Left cardiac atrium (tissue), 4 donors: ENCODE measurements at regions not wholly inside any gene's neighbourhood (a gene's known extent, or its start where the extent isn't known, plus 50 kb on each side); places are given as distances from the start of the nearest gene placed in this dataset.

ENCODE experiments used
- ATAC-seq, 2 donors: fragments of 200-7000 bp; cut with Tn5 transposase; one replicate each; pipeline ENCODE4 v1.9.1; 2020; ENCODE audit warnings: mild to moderate bottlenecking in 2 of 2, moderate library complexity in 2 of 2
- DNase-seq: peaks from one replicate; pipeline ENCODE4 v3.0.0-alpha.2; 2020
- intact Hi-C, 2 donors: fragments of 100-400 bp; cut with DNase I; formaldehyde crosslinking; loops; one replicate each; pipeline versions ENCODE4 v1.14.1 to v1.15.1; 2022 to 2023
- donor health status: DM: no; HTN: yes; CAD: no.
- donor health status: DM: no; HTN: yes; CAD: no; lungs with severe emphysema.
- donor health status: DM: yes; HTN: yes; CAD: no.
- donor health status: Dilated cardiomyopathy.

DNA sequence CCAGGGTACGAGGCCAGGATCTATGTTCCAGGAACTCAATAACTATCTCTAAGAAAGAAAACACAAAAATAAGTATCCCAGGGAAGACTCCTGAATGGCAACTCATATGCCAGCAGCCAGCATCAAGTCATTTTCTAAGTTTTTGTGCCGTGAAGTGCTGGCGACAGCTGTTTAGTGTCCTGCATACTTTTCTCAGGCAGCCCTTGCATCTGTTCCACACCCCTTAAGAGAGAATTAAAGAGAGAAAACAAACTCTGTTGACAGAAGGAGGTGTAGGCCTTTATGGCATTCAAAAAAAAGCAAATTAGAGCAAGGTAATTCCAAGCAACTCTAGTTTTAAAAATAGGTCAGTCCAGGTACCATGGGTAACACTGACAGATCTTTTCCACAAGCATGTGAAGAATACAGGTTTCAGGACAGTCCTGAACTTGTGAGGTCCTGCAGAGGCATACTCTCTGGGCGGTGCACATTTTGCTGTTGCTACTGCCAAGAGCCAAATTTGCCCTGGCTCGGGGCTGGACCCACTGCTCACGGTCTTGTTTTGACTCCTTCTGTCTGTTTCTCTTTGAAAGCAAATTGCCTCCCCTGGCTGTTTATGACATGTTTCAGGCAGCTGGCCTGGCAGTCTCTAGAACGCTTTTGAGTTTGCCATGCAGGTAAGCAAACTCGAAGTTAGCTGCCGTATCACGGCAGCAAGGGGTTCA, 252.1 kb upstream of the ADAMTS9 start:
- DNase-seq (no peak), ATAC-seq (no peak)
- intact Hi-C loops: no loop called here

DNA sequence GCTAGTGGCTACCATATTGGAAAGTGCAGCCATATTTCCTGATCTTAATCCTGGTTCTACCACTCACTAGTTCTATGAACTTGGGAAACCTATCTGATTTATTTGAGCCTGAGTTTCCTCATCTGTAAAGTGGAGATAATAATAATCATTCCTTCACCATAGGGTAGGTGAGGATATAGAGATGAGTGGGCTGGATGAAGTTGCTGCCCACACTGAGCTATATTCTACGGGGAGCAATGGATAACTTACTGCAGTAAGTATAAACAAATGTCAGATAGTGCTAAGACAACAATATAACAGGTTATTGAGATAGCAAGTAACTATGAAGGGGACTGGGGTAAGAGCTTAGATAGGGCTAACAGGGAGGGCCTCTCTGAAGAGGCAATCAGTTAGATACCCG, 251.5 kb upstream of the ADAMTS9 start:
- DNase-seq (no peak), ATAC-seq (no peak)
- intact Hi-C loops: no loop called here

DNA sequence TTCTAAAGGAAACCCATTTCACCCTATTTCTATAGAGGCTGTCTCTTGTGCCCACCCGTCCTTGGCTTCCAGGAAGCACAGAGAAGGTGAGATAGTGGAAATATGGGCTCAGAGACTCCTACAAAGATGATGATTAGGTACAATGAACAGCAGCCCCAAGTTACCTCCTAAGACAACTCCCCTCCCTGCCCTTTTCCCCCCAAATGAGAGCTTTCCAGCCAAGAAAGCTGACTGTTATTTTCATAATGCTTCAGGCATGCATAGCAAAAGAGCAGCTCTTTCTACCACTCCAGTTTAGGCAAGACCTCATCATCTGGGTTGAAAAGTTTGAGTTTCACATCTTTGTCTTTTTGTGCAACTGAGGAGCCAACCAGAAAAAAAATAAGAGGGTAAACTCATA, 248.8 kb upstream of the ADAMTS9 start:
- ATAC-seq (peak in 1 of 2 donors; percentile 81), DNase-seq (no peak)
- intact Hi-C loops: no loop called here

DNA sequence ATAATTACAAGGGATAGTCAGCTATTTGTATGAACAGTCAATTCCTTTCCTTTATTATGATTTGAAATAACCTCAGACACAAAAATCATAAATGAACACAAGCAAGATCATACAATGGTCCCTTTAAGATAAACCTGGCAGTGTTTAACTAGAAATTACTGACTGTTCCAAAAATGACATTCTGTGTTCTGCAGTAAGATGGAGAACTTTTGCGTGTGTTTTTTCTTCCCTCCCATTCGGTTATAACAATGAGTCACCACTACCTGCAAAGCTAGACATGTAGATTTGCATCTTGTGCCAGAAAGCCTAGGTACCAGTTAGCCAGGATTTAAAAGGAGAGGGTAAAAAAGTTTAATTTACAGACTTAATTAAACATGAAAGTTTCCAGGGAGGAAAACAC, 248.2 kb upstream of the ADAMTS9 start:
- ATAC-seq (peak in 1 of 2 donors; percentile 64), DNase-seq (no peak)
- intact Hi-C loops: no loop called here

DNA sequence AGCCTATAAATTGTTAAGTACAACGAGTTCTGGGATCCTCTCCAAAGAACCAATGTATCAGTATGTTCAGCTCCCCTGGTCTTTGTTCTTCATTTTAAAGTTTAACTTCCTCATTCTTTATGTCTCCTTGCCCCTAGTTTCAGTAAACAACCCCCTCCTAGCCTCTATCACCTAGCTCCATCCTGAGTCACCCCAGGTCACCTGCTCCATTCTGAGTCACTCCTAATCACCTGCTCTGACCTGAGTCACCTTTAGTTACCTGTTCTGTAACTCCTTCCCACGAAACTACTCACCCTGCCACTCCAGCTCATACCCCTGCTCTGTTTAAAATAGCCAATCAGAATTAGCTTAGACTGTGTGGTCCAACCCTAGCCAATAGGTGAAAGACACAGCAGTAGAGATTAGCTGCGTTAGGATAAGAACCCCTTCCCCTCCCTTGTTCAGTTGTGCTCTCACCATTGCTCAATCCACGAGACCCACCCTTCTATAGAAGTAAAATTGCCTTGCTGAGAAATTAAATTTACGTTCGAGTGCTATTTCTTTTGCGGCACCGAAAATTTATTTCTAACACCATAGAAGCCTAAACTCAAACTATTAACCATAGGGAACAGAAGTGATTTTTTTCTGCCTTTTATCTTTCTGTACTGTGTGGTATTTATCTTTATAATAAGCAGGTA, 245.0 kb upstream of the ADAMTS9 start:
- intact Hi-C loops: no loop called here
- DNase-seq: no peak
- no peak for ATAC-seq

DNA sequence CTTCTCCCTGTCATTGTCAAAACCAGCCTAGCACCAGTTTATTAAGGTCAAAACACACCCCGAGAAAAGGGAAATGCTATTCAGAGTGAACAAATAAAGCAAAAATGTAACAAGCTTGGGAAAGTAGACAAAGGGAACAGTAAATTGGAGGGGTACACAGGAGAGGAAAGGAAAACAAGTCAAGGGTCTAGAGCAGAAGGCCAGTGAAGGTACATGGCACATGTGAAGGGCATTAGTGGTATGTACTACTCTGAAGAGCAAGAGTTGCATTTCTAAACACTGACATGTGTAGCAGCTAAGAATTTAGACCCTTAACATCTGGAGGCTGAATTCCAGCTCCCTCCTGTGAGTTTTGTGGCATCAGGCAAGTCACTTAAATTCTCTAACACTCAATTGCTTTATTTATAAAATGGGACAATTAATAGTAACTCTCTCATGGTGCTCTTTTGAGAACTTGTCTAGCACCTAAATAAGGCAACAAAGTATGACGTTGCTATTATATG, 244.3 kb upstream of the ADAMTS9 start:
- intact Hi-C loops: no loop called here

DNA sequence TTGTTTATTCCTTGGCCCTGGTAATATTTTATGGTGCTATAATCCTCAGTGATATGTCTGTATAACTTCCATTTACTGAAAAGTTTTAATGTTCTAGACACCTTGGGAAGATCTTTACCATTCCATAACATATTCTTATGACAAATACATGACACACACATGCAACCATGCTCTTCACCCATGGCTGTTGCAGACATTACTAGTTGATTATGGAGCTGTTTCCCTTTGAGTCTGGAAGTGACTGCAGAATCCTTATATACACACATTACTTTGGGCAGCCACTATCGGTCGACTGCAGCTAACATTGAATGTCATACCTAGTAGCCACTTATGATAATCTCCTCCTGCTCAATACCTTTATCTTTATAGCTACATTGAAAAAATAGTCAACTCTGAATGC, 243.1 kb upstream of the ADAMTS9 start:
- DNase-seq (no peak), ATAC-seq (no peak)
- intact Hi-C loops: no loop called here

More for the DNA sequence above, 244.3 kb upstream of the ADAMTS9 start:
- no peak for ATAC-seq
- no peak for DNase-seq

DNA sequence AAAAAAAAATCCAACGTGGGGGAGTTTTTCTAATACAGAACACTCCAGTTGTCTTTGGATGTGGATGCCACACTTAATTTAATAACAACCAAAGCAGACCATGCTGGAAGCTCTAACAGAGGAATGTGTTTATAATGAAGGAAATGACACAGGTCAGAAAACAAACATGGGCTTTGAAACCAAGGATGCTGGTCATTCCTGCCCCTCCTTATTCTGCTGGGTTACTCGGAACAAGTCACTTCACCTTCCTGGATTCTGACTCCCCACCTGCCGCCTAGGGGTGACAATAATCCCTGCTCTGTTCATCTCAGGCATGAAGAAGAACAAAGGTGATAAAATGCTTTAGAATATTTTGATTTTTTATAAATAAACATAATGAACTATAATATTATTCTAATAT, 240.9 kb upstream of the ADAMTS9 start:
- ATAC-seq (no peak), DNase-seq (no peak)
- intact Hi-C loops: no loop called here

DNA sequence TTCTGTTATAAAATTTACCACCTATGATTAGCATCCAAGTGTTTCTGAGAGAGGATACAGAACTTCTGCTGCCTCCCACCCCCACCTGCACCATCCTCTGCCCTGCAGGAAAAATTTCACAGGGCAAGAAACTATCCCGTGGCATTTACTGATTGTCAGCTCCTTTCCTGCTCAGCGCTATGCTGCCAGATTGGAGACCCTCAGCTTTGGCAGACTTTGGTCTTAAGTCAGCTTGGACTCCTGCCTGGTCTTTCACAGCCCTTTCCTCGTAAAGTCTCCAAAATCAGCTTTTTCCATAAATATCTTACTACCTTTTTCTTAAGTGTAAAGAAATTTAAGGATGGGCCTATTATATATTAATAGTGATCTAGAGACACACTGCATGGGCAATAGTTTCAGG, 239.9 kb upstream of the ADAMTS9 start:
- intact Hi-C loops: no loop called here
- no peak for DNase-seq
- no peak for ATAC-seq

DNA sequence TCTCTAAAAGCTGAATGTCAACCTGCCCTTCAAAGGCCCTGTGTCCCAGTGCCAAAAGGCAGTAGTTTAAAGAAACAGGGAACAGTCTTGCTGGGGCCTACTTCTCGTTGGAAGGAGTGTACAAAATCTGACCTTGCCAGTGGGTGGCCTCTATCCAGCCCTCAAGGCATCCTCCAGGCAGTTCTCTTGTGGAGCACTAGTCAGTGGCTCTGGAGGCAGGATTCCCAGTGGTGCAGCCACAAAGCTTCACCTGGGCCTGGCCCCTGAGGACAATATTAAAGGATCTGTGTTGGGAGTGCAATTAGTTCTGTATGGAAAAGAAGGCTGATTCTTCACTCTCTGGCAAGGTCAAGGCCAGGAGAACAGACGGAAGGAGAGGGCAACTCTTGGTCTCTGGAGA, 237.8 kb upstream of the ADAMTS9 start:
- ATAC-seq: no peak
- intact Hi-C loops: no loop called here

DNA sequence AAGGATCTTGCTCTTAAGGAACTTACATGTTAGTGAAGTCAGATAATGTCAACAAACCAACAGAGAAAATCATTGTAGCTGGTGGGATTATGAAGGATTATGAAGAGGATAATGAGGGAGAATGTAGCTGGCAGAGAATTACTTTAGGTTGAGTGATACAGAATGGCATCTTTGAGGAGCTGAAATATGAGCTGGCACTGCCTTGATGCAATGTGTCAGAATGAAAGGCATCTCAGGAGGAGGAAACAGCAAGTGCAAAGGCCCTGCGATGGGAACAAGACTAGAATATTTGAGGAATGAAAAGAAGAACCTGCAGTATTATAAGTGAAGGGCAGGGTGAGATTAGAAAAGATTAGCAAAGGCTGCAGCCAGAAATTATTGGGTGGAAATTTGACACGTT, 237.2 kb upstream of the ADAMTS9 start:
- no peak for DNase-seq
- no peak for ATAC-seq
- intact Hi-C loops: no loop called here

More for the DNA sequence above, 237.8 kb upstream of the ADAMTS9 start:
- DNase-seq: no peak

DNA sequence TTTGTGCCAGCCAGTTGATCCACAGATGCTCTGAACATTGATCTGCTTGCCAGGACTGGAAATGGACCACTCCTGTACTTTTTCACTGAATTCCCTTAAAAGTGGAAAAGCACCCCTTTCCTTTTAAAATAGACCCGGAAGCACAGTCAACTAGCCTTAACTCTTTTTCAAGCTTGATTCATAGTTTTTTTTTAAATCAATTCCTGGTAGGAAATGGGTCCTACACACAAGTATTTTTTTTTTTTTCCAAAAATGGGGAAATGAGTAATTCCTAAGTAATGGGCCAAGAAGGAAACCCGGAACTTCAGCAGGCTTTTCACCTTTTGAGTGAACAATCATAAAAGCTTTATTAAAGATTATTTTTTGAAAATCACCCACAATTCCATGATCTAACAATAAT, 234.4 kb upstream of the ADAMTS9 start:
- no peak for ATAC-seq
- intact Hi-C loops: no loop called here
- DNase-seq: no peak

DNA sequence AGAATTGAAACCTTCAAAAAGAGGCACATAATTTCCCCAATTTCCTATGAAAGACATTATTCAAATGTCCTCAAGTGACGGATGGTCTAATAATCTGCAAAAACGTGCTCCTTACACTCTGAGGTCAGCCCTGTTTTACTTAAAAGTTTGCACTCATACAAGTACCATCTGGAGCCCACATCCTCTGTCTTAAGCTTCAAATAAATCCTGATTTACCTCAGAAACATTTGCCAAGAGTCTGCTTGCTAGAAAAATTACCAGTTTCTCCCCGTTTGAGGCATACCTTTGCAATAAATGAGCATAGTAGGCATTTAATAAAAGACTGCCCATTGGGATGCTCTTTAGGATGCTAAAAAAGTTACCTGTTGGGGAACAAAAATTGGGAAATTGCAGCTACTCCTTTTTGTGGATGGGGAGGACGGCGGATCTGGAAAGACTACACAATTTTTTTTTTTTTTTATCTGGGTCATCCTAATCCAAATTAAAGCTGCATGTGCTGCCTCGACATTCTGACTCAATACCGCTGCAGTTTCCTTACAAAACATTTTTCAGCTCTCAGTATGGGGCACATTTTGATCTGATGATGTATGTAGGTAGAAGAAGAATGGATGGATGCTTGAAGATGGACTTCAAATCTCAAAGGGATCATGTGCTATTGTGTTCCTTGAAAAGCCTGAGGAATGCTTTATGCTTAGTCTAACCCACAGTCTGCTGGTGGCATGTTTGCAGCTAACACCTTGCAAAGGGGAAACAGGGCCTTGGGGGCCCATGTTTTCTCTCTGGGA, 233.7 kb upstream of the ADAMTS9 start:
- intact Hi-C loops: no loop called here
- ATAC-seq (no peak), DNase-seq (no peak)

DNA sequence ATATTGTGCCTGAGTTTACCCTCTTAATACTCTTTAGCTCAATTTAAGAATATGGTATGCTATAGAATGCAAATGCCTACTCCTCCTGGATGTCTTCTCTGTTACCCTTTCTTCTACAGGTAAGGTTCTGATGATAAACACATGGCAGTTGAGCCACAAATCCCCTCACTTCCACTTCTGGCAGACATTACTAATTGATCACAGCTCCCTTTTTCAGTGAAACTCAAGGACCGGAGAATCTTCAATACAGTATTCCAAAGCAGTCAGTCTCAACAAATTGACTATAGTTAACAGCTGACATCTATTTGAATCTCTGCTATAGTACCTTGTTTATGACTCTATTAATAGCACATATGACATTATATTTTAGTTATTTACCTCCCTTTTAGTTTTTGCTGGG, 232.1 kb upstream of the ADAMTS9 start:
- ATAC-seq (no peak), DNase-seq (no peak)
- intact Hi-C loops: no loop called here

DNA sequence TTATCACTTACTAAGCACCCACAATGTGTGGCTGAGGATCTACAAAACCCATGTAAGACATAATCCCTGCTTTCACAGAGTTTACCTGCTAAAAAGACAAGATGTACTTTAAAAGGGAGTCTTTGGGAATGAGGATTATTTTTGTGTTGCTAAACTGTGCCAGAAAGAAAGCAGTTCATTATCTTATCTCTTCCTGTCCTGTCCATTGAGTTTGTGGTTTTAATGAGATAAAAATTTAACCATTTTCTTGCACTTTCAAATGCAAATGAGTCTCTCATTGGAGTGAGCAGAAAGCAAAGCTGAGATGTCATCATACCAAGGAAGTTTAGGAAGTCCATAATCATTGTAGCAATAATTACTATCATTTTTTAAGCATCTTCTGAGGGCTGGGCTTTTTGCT, 231.2 kb upstream of the ADAMTS9 start:
- no peak for ATAC-seq
- intact Hi-C loops: no loop called here
- DNase-seq: no peak

DNA sequence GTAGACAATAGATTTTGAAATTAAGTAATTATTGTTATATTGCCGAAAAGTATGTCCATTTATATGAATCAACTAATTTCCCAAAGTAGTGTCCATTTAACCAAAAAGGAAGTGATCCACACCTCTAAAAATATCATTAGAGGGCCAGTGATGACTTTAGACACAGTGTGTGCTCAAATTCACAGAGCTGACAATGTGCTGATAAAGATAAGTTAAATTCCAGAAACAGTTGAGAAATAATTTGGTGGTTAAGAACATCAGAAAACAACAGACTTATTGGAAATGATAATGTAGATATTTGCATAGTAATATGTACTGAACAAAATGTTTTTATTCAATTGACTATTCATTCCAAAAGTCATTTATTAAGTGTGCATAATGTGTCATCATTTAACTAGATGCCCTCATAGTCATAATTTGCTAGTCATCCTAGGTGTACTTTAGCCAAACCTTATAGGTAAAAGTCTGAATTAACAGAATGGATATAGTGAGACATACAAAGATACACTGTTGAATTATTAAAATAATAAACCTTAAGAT, 230.2 kb upstream of the ADAMTS9 start:
- intact Hi-C loops: no loop called here
- ATAC-seq (no peak), DNase-seq (no peak)

DNA sequence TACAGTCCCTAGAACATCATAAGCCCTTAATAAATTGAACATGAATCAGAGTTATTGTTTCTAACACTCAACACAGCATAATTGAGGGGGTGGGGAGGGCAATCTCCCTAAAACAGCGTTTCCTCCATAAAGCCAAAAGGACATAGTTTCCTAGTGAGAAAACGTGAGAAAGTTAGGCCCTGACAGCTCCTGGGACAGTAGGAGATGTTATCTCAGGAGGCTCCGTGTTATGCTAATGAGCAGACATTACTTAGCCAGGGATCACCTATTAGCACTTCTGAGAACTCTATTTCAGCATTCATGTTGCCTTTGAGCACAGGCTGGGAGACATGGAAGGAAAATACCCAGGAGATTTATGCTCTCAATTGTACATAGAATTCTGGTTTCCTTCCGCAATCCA, 229.1 kb upstream of the ADAMTS9 start:
- ATAC-seq: no peak
- intact Hi-C loops: no loop called here

DNA sequence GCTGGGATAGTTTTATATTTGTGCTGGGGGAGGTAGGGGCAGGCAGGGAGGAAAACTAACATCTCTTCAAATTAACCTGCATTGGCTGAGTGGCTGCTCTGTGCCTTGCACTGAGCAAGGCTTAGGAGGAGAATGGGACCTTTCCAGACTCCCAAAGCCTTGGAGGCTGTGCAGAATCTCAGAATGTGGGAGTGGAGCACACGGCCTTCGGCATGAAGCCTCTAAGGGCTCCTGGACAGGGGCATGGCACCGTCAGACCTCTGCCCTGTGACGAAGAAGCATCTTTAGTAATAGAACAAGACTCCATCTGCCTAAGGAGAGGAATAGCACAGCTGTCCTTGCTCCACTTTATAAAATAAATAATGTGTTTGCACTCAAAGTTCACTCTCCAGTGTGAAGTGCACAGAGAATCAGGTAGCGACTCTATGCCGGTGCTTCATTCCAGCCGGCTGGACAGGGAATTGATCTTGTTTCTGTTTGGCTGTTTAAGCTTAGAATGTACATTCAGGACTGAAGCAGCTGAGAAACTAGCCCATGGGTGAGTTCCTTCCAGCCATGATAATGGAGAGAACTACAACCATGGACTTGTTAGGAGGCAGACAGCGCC, 228.5 kb upstream of the ADAMTS9 start:
- ATAC-seq (no peak), DNase-seq (no peak)
- intact Hi-C loops: no loop called here

More for the DNA sequence above, 229.1 kb upstream of the ADAMTS9 start:
- no peak for DNase-seq

DNA sequence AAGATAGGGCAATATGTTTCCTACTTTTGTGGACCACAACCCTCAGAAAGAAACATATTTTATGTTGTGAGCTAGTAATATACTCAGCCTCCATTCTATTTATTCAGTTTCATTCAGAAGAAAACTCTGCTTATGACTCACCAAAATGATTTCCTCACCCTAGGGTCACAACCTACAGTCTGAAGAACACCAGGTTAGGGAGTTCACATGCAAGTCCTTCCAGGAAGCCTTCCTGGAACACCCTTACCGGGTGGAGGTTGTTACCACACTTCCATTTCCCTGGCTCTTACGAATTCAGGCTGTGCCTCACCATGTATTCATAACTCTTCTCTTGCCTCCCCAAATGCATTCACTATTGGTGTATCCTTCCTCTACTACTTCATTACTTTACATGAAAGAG, 228.0 kb upstream of the ADAMTS9 start:
- intact Hi-C loops: no loop called here
- no peak for DNase-seq
- ATAC-seq: peak; percentile 57 to 92

DNA sequence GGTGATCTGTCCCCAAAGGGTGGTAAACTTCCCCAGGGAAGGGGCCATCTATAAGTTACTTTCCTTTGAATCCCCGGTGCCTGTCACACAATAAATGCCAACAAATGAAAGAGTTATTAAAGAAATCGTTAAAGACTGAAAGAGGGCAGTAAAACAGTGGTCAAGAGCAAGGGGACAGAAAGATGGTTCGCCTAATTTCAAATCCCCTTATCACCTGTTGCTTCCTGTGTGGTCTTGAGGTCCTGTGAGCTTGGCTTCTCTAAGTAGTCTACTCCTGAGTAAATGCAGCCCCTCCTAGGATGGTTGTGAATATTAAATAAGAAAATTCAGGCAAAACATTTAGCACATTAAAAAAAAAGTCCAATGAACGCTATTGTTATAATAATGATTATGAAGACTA, 225.7 kb upstream of the ADAMTS9 start:
- ATAC-seq (no peak), DNase-seq (no peak)
- intact Hi-C loops: no loop called here
